Activated T-cell treated with anti-CD3 and anti-CD28 coated beads for 48 hours (primary cell): ENCODE measurements at regions not wholly inside any gene's neighbourhood (a gene's known extent, or its start where the extent isn't known, plus 50 kb on each side); places are given as distances from the start of the nearest gene placed in this dataset.
"Not testable (repeated sequence)": the region's sequence is repeated elsewhere in the genome, so short reads cannot be mapped to it uniquely, and the experiment has no call there.

ENCODE experiments used
- DNase-seq: peaks from one replicate; pipeline ENCODE4 v3.0.0-alpha.2; 2020; ENCODE audit warnings: low read depth

DNA sequence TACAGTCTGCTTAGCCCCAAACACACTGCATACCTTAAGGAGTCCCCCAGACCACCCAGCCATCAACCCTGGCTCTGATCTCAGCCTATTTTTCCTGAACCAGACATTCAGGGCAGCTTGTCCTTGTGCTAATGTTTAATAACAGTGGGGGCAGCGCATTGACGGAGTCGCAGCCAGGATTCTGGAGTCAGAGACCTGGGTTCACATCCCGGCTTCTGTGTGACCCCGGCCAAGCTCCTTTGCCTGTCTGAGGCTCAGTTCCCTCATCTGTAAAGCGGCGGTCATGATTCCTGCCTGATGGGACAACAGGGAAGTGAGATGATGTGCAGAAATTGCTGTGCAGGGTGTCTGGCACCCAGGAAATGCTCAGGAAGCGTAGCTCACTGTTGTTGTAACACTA is 63.1 kb downstream of the MATN1 start:
- no peak for DNase-seq

DNA sequence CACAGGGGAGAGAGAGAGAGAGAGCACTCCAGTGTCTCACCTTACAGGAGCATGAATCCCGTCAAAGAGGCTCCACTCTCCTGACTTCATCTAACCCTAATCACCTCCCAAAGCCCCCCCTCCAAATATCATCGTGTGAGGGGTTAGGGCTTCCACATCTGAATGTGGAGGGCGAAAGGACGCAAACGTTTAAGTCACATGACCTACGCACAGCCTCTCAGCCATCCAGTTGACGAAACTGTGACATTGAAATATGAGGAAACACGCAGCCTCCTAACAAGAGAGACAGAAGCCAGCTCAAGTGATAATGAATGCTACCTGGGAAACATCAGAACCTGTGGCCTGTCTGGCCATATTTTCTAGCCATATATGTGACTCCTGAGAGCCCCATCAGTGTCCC is 63.7 kb downstream of the MATN1 start:
- no peak for DNase-seq

DNA sequence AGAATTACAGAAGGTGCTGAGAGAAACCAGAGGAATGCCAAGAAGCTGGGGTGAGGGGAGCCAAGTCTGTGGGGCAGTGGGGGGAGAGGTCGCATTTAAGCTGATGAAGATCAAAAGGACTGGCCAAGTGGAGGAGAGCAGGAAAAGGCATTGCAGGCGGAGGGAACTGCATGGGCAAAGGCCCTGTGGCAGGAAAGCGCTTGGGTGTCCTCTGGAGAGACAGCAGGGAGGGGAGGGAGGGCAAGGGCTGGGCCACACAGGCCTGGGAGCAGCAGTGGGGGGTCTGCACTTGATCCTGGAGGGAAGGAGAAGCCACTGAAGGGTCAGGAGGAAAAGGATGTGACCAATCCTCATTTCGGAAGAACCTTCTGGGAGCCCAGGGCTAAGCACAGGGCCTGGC is 65.0 kb downstream of the MATN1 start:
- not testable (repeated sequence) for DNase-seq

DNA sequence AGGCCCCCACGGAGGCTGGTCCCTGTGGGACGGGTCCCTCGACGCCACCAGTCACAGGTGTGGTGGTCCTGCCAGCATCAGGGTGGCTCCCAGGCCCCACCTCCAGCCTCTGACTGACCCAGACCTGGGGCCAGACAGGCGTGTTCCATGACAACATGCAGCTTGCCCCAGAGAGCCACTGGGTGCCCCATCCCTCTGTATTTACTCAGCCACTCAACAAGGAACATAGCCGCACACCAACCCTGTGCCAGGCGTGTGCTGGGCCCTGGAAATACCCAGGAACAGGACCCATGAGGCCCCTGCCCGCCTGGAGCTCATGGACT is 65.4 kb downstream of the MATN1 start:
- DNase-seq: no peak

DNA sequence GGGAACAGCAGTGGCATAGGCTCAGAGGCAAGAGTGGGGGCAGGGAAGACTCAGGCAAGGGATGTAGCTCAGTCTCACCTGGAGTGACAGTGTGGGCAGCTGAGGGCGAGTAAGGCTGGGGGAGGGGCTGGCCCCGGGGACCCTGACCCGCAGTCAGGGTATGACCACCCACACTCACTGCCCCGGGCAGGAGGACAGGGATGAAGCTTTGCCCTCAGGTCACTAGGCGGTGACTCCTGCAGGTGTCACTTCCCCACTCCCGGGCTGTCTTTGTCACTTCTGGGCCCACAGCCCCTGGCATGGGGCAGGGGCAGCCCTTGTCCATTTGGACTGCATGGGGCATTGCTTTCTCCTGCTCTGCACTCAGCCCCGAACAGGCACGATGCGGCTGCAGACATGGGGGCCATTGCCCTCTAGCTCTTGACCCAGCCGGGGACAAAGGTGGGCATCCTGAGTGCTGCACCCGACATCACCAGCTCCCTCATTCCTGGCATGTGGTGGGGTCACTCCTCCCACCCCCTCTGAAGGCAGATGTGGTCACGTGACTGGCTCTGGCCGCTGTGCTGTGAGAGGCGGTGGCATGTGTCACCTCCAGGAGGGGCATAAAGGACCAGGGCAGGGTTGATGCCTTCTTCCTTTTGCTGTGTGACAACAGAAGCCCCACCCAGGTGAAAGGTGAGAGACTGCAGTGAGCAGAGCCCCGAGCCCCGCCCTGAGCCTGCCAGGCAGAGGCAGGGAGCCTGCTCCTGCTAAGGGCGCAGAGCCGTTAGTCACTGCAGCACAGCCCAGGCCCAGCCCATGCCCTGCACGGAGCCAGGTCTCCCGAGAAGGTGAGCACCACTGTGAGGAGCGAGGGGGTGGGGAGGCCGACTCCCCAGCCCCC is 66.0 kb downstream of the MATN1 start:
- no peak for DNase-seq

DNA sequence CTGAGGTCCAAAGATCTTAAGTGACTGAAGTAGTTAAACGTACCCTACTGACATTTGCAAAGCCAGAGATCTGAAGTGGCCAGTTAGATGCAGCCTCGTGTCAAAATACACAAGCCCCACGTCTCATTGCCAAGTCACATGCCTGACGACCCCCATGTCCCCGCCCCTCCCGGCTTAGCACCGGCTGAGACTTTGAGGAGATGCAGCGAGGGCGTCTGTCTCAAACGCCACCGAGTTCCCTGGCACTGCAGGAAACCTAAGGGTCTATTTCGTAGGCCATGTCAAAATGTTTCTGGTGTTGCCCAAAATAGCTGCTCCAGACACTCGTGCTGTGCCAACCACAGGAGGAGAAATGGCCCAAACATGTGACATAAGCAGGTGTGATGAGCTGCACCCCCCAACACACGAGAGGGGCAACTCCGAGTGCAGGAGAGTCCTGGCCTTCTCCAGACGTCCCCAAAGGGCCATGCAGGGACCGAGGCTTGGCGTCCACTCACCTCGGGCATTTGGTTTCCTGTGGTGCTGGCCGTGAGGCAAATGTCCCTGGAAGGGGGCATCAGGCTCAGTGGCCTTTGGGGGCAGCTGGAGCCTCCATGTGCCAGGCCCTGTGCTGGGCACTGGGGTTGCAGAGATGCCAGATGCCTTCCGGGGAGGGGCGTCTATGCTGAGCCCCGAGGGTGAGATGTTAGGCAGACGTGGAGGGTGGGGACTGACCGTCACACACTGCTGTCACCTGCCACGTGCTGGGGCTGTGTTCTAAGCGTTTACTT is 67.0 kb downstream of the MATN1 start:
- no peak for DNase-seq

DNA sequence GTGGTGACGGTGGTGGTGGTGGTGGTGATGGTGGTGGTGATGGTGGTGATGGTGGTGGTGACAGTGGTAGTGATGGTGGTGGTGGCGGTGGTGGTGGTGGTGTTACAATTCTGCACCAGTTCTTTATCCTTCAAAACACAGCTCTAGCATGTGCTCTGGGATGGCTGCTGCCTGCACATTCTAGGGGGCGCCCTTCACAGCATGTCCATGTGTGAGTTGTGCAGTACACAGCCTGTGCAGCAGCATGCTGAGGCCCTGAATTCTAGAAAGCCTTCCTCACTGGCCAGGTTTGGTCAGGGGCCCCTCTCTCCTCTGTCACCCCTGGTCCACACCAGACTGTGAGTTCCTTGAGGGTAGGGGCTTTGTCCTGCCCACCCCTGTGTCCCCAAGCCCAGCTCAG is 67.7 kb downstream of the MATN1 start:
- no peak for DNase-seq

DNA sequence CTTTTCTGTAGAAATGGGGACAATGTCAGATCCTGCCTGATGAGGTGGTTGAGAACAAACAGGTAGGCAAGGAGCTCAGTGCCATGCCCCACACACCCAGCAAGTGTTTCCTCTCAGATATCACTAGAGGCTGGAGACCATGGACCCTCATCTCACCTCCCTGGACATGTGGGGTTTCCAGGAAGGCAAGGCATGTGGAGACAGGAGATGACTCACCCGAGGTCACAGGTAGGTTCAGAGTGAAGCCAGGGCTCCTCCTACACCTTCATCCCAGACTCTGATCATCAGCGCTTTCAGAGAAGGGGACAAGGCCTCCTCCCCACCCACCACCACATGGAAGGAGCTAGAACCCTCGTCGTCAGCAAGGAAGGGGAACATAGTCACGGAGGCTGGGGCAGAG is 69.2 kb downstream of the MATN1 start:
- DNase-seq: no peak

DNA sequence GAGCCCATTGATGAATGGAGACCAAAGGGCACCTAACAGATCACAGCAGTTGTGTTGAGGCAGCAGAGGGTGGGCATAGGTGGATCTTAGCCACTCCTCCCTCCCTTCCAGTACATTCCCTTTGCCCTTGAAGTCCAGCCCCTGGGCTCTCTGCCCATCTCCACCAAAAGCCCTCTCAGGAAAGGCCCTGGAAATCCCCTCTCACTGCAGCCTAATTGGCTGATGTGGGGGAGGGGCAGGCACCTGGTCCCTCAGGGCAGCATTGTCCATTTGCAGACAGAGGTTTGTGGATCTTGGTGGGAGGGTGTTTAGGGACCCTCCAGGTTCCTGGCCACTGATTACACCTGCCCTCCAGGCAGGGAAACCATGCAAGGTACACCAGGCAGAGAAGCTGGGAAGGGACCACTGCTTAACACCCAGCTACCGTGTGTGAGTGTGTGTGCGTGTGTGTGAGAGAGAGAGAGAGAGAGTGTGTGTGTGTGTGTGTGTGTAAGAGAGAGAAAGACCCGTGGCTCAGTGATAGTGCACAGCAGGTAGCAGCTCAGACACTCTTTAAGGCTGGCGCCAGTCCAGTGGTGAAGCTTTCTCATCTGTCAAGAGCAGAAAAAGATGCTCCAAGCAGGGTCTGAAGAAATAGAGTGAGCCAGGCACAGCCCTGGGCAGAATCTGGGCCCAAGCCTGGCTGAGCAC is 71.1 kb downstream of the MATN1 start:
- no peak for DNase-seq

DNA sequence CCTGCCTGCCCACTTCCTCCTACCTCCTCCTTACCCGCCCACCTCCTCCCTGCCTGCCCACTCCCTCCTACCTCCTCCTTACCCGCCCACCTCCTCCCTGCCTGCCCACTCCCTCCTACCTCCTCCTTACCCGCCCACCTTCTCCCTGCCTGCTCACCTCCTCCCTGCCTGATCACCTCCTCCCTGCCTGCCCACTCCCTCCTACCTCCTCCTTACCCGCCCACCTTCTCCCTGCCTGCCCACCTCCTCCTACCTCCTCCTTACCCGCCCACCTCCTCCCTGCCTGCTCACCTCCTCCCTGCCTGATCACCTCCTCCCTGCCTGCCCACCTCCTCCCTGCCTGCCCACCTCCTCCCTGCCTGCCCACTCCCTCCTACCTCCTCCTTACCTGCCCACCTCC is 72.0 kb downstream of the MATN1 start:
- not testable (repeated sequence) for DNase-seq

DNA sequence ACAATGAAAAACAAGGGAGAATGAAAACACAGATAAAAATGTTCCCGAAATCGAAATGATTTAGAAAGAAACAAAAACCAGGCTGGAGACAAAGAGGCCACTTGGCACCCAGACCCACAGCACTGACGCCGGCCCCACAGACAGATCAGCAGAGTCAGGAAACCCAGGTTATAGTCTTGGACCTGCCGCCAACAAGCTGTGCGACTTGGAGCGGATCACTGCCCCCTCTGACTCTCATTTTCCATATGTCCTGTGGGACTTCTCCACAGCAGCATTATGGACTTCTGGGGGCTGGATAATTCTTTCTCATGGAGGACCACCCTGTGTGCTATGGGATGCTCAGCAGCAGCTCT is 72.4 kb downstream of the MATN1 start:
- no peak for DNase-seq

DNA sequence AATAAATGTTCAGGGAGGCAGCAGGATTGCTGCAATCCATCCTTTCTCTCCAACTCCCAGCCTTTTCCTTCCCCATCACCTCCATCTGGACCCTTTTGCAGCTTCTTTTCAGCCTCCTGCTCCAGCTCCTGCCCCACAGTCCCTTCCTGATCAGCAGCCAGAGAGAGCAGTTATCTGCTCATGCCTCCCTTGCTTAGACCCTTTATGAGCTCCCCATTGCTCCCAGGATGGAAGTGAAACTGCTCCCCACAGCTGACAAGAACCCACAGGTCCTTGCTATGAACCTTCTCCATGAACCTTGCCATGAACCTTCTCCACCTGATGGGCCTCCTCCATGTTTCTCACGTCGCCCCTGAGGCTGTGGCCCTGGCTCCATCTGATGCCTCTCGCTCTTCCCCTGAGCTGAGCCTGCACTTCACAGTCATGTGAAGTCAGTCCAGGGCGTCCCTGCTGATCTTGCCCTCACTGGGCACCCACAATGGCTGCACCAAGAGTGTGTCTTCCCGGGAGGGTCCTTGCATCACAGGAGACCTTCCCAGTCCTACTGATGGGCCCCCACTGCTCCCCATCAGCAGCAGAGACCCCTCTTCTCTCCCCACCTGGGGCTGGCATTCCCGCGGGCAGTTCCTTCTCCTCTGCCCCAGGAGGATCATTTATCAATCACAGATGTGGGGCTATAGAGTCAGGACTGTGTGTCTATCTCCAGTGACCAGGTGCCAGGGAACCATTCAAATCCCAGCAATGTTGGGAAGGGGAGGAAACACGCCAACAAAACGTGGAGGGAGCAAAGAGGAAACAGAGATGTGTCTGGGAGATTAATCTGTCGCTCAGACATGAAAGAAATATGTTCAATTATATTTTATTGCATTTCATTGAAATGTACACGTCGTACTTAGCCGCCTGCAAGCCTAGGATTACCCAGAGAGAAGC is 73.1 kb downstream of the MATN1 start:
- DNase-seq: no peak

DNA sequence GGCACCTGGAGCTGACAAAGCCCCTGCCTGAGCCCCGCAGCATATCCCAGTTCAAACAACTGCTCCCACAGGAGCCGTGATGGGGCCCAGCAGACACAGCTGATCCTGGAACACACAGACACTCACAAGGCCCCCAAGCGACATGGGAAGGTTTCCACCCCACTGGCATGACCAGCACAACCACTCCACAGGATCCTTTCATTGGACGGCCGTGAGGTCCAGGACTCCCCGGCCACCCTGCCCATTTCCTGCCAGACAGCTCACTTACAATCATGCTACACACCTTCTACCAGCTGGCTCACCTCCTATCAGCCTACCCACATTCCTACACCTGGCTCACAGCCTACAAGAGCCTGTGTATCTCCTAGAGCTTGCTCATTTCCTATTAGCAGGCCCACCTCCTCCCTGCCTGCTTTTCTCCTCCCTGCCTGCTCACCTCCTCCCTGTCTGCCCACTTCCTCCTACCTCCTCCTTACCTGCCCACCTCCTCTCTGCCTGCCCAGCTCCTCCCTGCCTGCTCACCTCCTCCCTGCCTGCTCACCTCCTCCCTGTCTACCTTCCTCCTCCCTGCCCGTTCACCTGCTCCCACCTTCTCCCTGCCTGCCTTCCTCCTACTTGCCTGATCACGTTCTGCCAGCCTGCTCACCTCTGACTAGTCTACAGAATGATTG is 73.9 kb downstream of the MATN1 start:
- DNase-seq: no peak

DNA sequence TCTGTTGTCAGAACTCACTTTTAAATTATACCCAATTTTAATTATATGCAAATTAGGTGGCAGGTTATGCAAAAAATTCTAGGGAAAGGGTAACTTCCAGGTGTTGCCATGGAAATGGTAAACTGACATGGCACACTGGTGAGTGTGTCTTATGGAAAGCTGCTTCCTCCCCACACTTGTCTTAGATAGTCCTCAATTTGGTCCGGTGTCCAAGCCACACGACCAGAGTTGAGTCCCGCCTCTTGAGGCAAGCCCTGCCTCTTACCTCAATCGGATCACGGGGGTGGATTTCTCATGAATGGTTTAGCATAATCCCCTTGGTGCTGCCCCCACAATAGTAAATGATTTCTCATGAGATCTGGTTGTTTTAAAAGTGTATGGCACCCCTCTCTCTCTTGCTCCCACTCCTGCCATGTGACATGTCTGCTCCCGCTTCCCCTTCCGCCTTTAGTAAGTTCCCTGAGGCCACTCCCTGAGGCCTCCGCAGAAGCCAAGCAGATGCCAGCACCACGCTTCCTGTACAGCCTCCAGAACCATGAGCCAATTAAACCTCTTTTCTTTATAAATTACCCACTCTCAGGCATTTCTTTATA is 74.9 kb downstream of the MATN1 start:
- DNase-seq: no peak

DNA sequence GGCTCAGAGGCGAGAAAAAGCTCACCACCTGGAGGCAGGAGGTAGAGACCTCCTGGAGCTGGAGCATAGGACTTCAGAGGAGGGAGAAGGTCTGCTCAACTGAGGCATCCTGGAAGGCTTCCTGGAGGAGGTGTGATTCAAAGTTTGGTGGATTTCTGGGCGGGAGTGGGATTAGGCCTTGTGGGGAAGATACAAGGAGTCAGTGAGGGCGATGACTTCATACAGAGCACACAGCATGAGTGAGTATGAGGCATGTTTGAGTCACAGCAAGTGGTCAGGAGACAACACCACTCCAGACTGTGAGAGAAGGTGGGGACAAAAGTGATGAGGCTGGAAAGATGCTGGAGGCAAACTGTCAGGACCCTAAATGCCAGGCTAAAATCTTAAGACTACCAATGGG is 77.6 kb downstream of the MATN1 start:
- DNase-seq: no peak

DNA sequence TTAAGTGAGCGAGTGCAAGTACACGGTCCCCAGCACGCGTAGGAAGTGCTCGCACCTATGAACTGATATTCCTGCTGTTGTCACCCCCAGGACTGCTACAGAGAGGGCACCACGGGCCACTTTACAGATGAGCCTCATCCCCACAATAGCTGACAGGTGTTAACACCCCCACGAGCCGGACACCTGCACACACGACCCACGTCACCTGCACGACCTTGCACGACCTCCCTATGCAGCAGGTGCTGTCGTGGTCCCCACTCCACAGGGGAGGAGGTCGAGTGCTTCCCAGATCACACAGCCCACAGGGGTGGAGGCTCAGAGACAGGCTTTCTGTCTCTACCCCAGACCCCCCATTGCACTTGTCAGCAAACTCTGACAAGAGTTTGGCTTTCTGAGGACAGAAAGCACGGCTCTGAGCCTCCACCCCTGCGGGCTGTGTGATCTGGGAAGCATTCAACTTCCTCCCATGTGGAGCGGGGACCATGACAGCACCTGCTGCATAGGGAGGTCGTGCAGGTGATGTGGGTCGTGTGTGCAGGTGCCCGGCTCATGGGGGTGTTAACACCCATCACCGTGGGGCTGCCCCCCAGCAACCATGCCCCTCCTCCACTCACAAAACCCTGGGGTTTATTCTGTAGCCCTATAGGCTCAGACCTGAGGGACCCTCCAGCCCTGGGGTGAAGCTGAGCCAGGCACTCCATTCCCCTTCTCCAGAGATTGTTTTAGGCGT is 80.8 kb downstream of the MATN1 start:
- no peak for DNase-seq

DNA sequence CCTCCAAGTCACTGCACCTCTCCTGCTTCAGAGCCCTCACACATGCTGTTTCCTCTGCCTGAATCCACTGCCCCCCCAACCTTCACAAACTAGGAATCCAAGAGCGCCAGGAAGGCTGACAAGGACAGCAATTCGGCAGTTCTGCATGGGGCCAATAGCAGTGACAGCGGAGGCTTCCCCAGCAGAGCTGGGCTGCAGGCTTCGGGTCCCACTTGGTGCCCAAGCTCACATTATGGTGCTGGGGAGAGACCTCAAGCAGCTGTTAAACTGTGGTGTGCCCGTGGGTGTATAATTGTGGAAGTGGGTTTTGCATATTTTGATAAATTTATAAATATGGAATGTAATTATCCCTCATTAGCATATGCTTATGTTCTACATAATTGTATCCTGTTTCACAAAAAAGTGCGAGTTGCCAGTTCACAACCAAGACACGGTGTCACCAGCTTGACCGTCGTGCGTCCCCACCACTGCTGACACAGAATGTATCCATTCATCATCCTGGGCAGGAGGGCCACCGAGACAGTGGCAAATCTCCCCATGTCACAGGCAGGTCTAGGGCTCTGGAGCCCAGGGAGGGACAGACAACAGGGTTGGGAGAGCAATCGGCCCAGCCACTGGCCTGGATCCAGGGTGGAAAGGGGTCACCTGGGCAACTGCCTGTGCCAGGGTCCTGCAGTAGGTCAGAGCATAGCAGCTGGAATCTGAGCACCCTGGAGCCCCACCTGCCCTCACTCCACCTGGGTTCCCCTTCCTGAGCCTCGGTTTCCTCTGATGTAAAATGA is 81.6 kb downstream of the MATN1 start:
- DNase-seq: no peak

DNA sequence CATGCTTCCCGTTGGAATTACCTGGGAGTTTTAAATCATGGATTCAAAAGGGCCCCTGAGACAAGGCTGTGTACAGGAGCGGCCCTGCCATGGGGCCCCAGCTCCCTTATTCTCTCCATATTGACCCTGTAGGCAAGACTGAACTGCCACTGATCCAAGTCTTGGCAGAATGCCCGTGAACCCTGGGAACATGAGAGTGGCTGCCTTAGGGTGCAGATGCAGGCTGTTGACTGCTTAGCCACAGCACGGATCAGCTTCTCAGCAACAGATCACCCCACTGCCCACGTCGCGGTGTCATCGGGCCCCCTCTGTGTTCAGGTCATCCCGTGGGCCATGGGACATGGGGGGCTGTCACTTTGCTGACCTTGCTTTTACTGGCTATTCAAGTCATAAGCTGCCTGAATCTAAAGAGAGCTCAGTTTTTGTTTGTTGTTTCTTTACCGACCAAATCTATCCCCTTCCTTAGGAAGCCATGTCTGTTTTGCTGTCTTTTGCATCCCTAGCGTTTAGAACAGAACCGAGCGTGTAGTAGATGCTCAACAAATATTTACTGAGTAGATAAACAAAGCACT is 83.4 kb downstream of the MATN1 start:
- no peak for DNase-seq

DNA sequence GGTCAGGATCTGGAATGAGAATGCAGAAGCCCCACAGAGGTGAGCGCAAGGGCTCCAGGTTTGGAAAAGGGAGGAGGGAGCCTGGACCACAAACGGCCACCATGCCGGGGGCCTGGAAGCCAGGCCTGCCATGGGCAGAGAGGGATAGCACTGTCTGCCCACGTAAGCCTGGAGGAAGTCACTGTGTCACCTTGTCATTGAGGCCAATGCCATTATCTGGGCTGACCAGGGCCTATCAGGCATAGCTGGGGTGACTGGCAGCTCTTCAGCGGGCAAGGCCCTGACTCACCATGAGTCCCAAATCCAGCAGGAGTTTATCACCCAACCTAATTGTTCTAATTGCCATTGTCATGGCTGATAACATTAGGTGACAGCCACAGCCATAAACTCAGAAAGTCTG is 84.6 kb downstream of the MATN1 start:
- no peak for DNase-seq
